ENCODE measurements at regions not wholly inside any gene's neighbourhood (a gene's known extent, or its start where the extent isn't known, plus 50 kb on each side); places are given as distances from the start of the nearest gene placed in this dataset.

- no peak for FAIRE-seq
- Mint-ChIP-seq H3K27me3 (ENCODE audit: low read depth, unreplicated experiment) (no peaks in the 10 kb centered on the region), H3K9me3 (ENCODE audit: unreplicated experiment) (peaks cover 11% of the 10 kb centered on the region)
These were observed 55.3 kb upstream of the POM121L12 start for GRCh38 chr7:52980129-52980528.

GRCh38 chr7:52973126-52973525 lies 62.3 kb upstream of the POM121L12 start:
- Histone ChIP-seq H3K9ac (ENCODE audit: low read length) (no peak overlapping the region), H3K4me3 (ENCODE audit: insufficient read depth, low read depth, low read length) (no peak overlapping the region), H3K4me2 (ENCODE audit: low read length) (no peak overlapping the region), H3K79me2 (ENCODE audit: insufficient read depth, low read length) (no peaks in the 10 kb centered on the region), H3K9me3 (ENCODE audit: insufficient read depth, low read depth, low read length) (no peaks in the 10 kb centered on the region), H2AFZ (ENCODE audit: low read depth, low read length) (no peak overlapping the region), H4K20me1 (ENCODE audit: insufficient read depth, low read length) (no peaks in the 10 kb centered on the region), H3K27me3 (ENCODE audit: insufficient read depth, low read length) (no peaks in the 10 kb centered on the region), H3K27ac (ENCODE audit: low read depth, low read length) (no peak overlapping the region), H3K36me3 (ENCODE audit: insufficient read depth, low read length) (no peaks in the 10 kb centered on the region), H3K4me1 (ENCODE audit: insufficient read depth, low read length) (no peaks in the 10 kb centered on the region)
- TF ChIP-seq CTCF (IDR thresholded peaks at IDR 0.05; ENCODE audit: insufficient read depth, low read depth, low read length) = no peak
- TF ChIP-seq EZH2 (IDR thresholded peaks at IDR 0.05; ENCODE audit: insufficient read depth, low read length) = no peak
- no peaks in the 10 kb centered on the region for H3K4me1 Mint-ChIP-seq (ENCODE audit: low read depth, unreplicated experiment)
- FAIRE-seq (no peak), DNase-seq (ENCODE audit: low read depth) (no peak)
- H3K27ac Mint-ChIP-seq (ENCODE audit: unreplicated experiment) = no peak overlapping the region
- no peak overlapping the region for H3K4me3 Mint-ChIP-seq (ENCODE audit: unreplicated experiment)
- no peaks in the 10 kb centered on the region for H3K27me3 Mint-ChIP-seq (ENCODE audit: low read depth, unreplicated experiment)
- no peaks in the 10 kb centered on the region for H3K9me3 Mint-ChIP-seq (ENCODE audit: unreplicated experiment)
- H3K36me3 Mint-ChIP-seq (ENCODE audit: low read depth, unreplicated experiment) = no peaks in the 10 kb centered on the region

More at GRCh38 chr7:52980129-52980528, 55.3 kb upstream of the POM121L12 start:
- Histone ChIP-seq H3K79me2 (ENCODE audit: insufficient read depth, low read length) (no peaks in the 10 kb centered on the region), H3K4me2 (ENCODE audit: low read length) (no peak overlapping the region), H2AFZ (ENCODE audit: low read depth, low read length) (no peak overlapping the region), H3K9ac (ENCODE audit: low read length) (no peak overlapping the region), H3K4me3 (ENCODE audit: insufficient read depth, low read depth, low read length) (no peak overlapping the region), H3K9me3 (ENCODE audit: insufficient read depth, low read depth, low read length) (peaks cover 2% of the 10 kb centered on the region), H3K27ac (ENCODE audit: low read depth, low read length) (no peak overlapping the region), H4K20me1 (ENCODE audit: insufficient read depth, low read length) (no peaks in the 10 kb centered on the region), H3K27me3 (ENCODE audit: insufficient read depth, low read length) (no peaks in the 10 kb centered on the region), H3K36me3 (ENCODE audit: insufficient read depth, low read length) (no peaks in the 10 kb centered on the region), H3K4me1 (ENCODE audit: insufficient read depth, low read length) (no peaks in the 10 kb centered on the region)
- Mint-ChIP-seq H3K27ac (ENCODE audit: unreplicated experiment) (no peak overlapping the region), H3K4me1 (ENCODE audit: low read depth, unreplicated experiment) (no peaks in the 10 kb centered on the region), H3K4me3 (ENCODE audit: unreplicated experiment) (no peak overlapping the region), H3K36me3 (ENCODE audit: low read depth, unreplicated experiment) (no peaks in the 10 kb centered on the region)
- no peak for TF ChIP-seq EZH2 (IDR thresholded peaks at IDR 0.05; ENCODE audit: insufficient read depth, low read length)
- TF ChIP-seq CTCF (IDR thresholded peaks at IDR 0.05; ENCODE audit: insufficient read depth, low read depth, low read length) = no peak
- no peak for DNase-seq (ENCODE audit: low read depth)

GRCh38 chr7:52962402-52963076 lies 72.9 kb upstream of the POM121L12 start:
- Histone ChIP-seq H3K36me3 (ENCODE audit: insufficient read depth, low read length) (no peaks in the 10 kb centered on the region), H3K9me3 (ENCODE audit: insufficient read depth, low read depth, low read length) (no peaks in the 10 kb centered on the region), H3K9ac (ENCODE audit: low read length) (no peak overlapping the region), H3K4me2 (ENCODE audit: low read length) (no peak overlapping the region), H3K4me3 (ENCODE audit: insufficient read depth, low read depth, low read length) (no peak overlapping the region), H2AFZ (ENCODE audit: low read depth, low read length) (no peak overlapping the region), H3K27me3 (ENCODE audit: insufficient read depth, low read length) (no peaks in the 10 kb centered on the region), H3K27ac (ENCODE audit: low read depth, low read length) (no peak overlapping the region), H4K20me1 (ENCODE audit: insufficient read depth, low read length) (no peaks in the 10 kb centered on the region), H3K4me1 (ENCODE audit: insufficient read depth, low read length) (no peaks in the 10 kb centered on the region), H3K79me2 (ENCODE audit: insufficient read depth, low read length) (no peaks in the 10 kb centered on the region)
- H3K36me3 Mint-ChIP-seq (ENCODE audit: low read depth, unreplicated experiment) = no peaks in the 10 kb centered on the region
- no peak overlapping the region for H3K27ac Mint-ChIP-seq (ENCODE audit: unreplicated experiment)
- H3K4me3 Mint-ChIP-seq (ENCODE audit: unreplicated experiment) = no peak overlapping the region
- no peaks in the 10 kb centered on the region for H3K27me3 Mint-ChIP-seq (ENCODE audit: low read depth, unreplicated experiment)
- H3K9me3 Mint-ChIP-seq (ENCODE audit: unreplicated experiment) = no peaks in the 10 kb centered on the region
- FAIRE-seq = no peak
- H3K4me1 Mint-ChIP-seq (ENCODE audit: low read depth, unreplicated experiment) = peaks cover 24% of the 10 kb centered on the region
- TF ChIP-seq EZH2 (IDR thresholded peaks at IDR 0.05; ENCODE audit: insufficient read depth, low read length) = no peak
- TF ChIP-seq CTCF (IDR thresholded peaks at IDR 0.05; ENCODE audit: insufficient read depth, low read depth, low read length) = no peak
- no peak for DNase-seq (ENCODE audit: low read depth)

Data from astrocyte (in vitro differentiated cells and primary cell).